Hepatocyte (in vitro differentiated cells): ENCODE measurements at regions not wholly inside any gene's neighbourhood (a gene's known extent, or its start where the extent isn't known, plus 50 kb on each side); places are given as distances from the start of the nearest gene placed in this dataset.
A peak's percentile ranks its signal among the peaks of the same experiment; 100 is the strongest.

Experiments
- DNase-seq: peaks from one replicate; pipeline ENCODE4 v3.0.0-alpha.2; 2016; ENCODE audit warnings: low spot score
- H2AFZ ChIP-seq: fragments of 200-600 bp; sonication (generic); 2 replicates; pipeline ENCODE4 v1.6.0; 2016; ENCODE audit warnings: antibody characterized with exemption, mild to moderate bottlenecking
- H3K27ac ChIP-seq: fragments of 200-600 bp; sonication (generic); 2 replicates; pipeline ENCODE4 v1.5.1; 2016; ENCODE audit warnings: mild to moderate bottlenecking
- H3K27me3 ChIP-seq: fragments of 200-600 bp; sonication (generic); 2 replicates; pipeline ENCODE4 v1.6.1; 2016
- H3K36me3 ChIP-seq: fragments of 200-600 bp; sonication (generic); replicated peaks from 2 replicates; pipeline ENCODE4 v1.5.1; 2016; ENCODE audit warnings: low read depth; ENCODE audit not compliant: insufficient read depth
- H3K4me1 ChIP-seq: fragments of 200-600 bp; sonication (generic); 2 replicates; pipeline ENCODE4 v1.5.1; 2016; ENCODE audit warnings: mild to moderate bottlenecking, moderate library complexity; ENCODE audit not compliant: insufficient read depth
- H3K4me2 ChIP-seq: fragments of 200-600 bp; sonication (generic); 2 replicates; pipeline ENCODE4 v1.6.0; 2016
- H3K4me3 ChIP-seq: fragments of 200-600 bp; sonication (generic); 2 replicates; pipeline ENCODE4 v1.5.1; 2016; ENCODE audit warnings: mild to moderate bottlenecking
- H3K79me2 ChIP-seq: fragments of 200-600 bp; sonication (generic); 2 replicates; pipeline ENCODE4 v1.6.0; 2017; ENCODE audit warnings: mild to moderate bottlenecking
- H3K9me2 ChIP-seq: fragments of 200-600 bp; sonication (generic); replicated peaks from 2 replicates; pipeline ENCODE4 v1.6.0; 2017; ENCODE audit warnings: mild to moderate bottlenecking; ENCODE audit not compliant: insufficient read depth
- H3K9me3 ChIP-seq: fragments of 200-600 bp; sonication (generic); 2 replicates; pipeline ENCODE4 v1.5.1; 2016; ENCODE audit warnings: low read depth, mild to moderate bottlenecking
- H4K20me1 ChIP-seq: fragments of 200-600 bp; sonication (generic); 2 replicates; pipeline ENCODE4 v1.6.0; 2016; ENCODE audit warnings: mild to moderate bottlenecking; ENCODE audit not compliant: insufficient read depth, poor library complexity, severe bottlenecking
- EZH2 ChIP-seq: fragments of 200-600 bp; sonication (generic); IDR thresholded peaks from 2 replicates; pipeline ENCODE4 v1.6.1; 2016; ENCODE audit warnings: antibody characterized with exemption, mild to moderate bottlenecking, borderline replicate concordance
- EZH2phosphoT487 ChIP-seq: fragments of 200-600 bp; sonication (generic); IDR thresholded peaks from one replicate; pipeline ENCODE4 v1.6.1; 2018; ENCODE audit warnings: antibody characterized with exemption, mild to moderate bottlenecking, low read depth, moderate library complexity; ENCODE audit not compliant: unreplicated experiment, severe bottlenecking
- WGBS: methylation state at CpG from one replicate; pipeline ENCODE4 v1.1.6; 2016; ENCODE audit warnings: low lambda C conversion rate; ENCODE audit errors: missing lambda C conversion rate; 5-methylcytosine and 5-hydroxymethylcytosine counted together
- TF ChIP-seq, protein P1 (sequence below): fragments of 200-600 bp; sonication (generic); IDR thresholded peaks from 2 replicates; pipeline ENCODE4 v1.5.1; 2016; ENCODE audit warnings: antibody characterized with exemption, mild to moderate bottlenecking; ENCODE audit not compliant: poor library complexity

DNA sequence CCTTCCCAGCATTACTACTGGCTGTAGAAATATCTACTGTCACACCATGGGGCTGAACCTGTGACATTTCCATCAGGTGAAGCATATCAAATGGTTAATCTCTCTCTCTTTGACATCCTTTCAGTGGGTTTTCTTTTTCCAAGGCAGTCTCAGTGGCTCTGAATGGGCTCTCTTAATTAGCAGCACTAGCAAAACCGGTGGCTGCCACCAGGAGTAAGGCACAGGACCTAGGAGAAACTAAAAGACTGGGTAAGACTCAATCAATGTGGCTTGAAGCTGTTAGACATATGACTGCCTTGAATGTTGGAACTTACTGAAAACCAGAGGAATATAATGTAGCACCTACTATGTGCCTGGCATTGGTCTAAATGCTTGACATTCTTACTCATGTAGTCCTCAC lies 445.0 kb upstream of the KIF2A start:
- 55% methylated on average over 1 of the region's 1 CpG for WGBS
- Histone ChIP-seq H3K9me3 (no peaks in the 10 kb centered on the region), H3K36me3 (no peaks in the 10 kb centered on the region), H3K27me3 (no peaks in the 10 kb centered on the region), H3K79me2 (no peaks in the 10 kb centered on the region), H3K4me1 (no peaks in the 10 kb centered on the region), H4K20me1 (no peaks in the 10 kb centered on the region), H3K9me2 (no peaks in the 10 kb centered on the region), H3K4me3 (no peak overlapping the region), H3K4me2 (no peak overlapping the region), H2AFZ (no peak overlapping the region), H3K27ac (no peak overlapping the region)
- DNase-seq: no peak
- TF ChIP-seq EZH2phosphoT487: no peak
- TF ChIP-seq, protein P1, sequence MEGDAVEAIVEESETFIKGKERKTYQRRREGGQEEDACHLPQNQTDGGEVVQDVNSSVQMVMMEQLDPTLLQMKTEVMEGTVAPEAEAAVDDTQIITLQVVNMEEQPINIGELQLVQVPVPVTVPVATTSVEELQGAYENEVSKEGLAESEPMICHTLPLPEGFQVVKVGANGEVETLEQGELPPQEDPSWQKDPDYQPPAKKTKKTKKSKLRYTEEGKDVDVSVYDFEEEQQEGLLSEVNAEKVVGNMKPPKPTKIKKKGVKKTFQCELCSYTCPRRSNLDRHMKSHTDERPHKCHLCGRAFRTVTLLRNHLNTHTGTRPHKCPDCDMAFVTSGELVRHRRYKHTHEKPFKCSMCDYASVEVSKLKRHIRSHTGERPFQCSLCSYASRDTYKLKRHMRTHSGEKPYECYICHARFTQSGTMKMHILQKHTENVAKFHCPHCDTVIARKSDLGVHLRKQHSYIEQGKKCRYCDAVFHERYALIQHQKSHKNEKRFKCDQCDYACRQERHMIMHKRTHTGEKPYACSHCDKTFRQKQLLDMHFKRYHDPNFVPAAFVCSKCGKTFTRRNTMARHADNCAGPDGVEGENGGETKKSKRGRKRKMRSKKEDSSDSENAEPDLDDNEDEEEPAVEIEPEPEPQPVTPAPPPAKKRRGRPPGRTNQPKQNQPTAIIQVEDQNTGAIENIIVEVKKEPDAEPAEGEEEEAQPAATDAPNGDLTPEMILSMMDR: no peak
- no peak for TF ChIP-seq EZH2

GRCh38 chr5:61866930-61867329 lies 439.1 kb upstream of the KIF2A start:
- 67% methylated on average over 3 of the region's 3 CpGs for WGBS
- no peak overlapping the region for H3K27ac ChIP-seq
- H4K20me1 ChIP-seq: no peaks in the 10 kb centered on the region
- H3K4me2 ChIP-seq: no peak overlapping the region
- no peaks in the 10 kb centered on the region for H3K9me2 ChIP-seq
- no peaks in the 10 kb centered on the region for H3K4me1 ChIP-seq
- no peaks in the 10 kb centered on the region for H3K27me3 ChIP-seq
- no peak for TF ChIP-seq EZH2phosphoT487
- no peak overlapping the region for H3K4me3 ChIP-seq
- H3K9me3 ChIP-seq: no peaks in the 10 kb centered on the region
- no peaks in the 10 kb centered on the region for H3K79me2 ChIP-seq
- peak; percentile 15 for DNase-seq
- no peak overlapping the region for H2AFZ ChIP-seq
- H3K36me3 ChIP-seq: no peaks in the 10 kb centered on the region

GRCh38 chr5:61869333-61869732 lies 436.7 kb upstream of the KIF2A start:
- Histone ChIP-seq H3K4me3 (no peak overlapping the region), H3K27ac (no peak overlapping the region), H3K4me1 (no peaks in the 10 kb centered on the region), H3K9me3 (no peaks in the 10 kb centered on the region), H3K9me2 (no peaks in the 10 kb centered on the region), H4K20me1 (no peaks in the 10 kb centered on the region), H3K36me3 (no peaks in the 10 kb centered on the region), H3K4me2 (no peak overlapping the region), H3K79me2 (no peaks in the 10 kb centered on the region), H3K27me3 (no peaks in the 10 kb centered on the region), H2AFZ (no peak overlapping the region)
- TF ChIP-seq EZH2: no peak
- TF ChIP-seq, protein P1: no peak
- TF ChIP-seq EZH2phosphoT487: no peak
- WGBS: 98% methylated on average over 2 of the region's 2 CpGs
- no peak for DNase-seq

DNA sequence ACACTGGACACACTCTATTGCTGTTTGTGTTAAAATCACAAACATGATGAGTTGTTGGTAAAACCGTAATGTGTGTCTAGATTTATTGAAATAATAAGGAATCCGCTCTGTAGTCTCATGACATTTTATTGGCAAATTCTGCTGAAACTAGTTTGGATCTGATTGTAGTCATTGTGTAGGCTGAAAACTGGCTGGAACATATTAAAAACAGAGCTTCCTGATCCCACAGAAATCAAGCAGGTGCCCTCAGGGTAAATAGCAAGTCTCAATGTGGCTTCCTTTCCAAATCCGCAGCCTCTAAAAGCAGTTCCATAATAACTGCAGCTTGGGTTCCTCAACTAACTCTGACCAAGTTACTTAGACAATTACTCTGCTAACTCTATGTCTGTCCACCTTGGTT lies 427.5 kb upstream of the KIF2A start:
- Histone ChIP-seq H3K4me3 (no peak overlapping the region), H4K20me1 (no peaks in the 10 kb centered on the region), H3K4me2 (no peak overlapping the region), H3K27me3 (no peaks in the 10 kb centered on the region), H3K27ac (no peak overlapping the region), H3K4me1 (no peaks in the 10 kb centered on the region), H2AFZ (no peak overlapping the region), H3K9me3 (no peaks in the 10 kb centered on the region), H3K79me2 (no peaks in the 10 kb centered on the region), H3K36me3 (no peaks in the 10 kb centered on the region), H3K9me2 (no peaks in the 10 kb centered on the region)
- 65% methylated on average over 3 of the region's 3 CpGs for WGBS
- no peak for TF ChIP-seq EZH2phosphoT487
- TF ChIP-seq, protein P1: no peak
- TF ChIP-seq EZH2: no peak
- DNase-seq: no peak
